ENCODE measurements at regions not wholly inside any gene's neighbourhood (a gene's known extent, or its start where the extent isn't known, plus 50 kb on each side); places are given as distances from the start of the nearest gene placed in this dataset.

GRCh38 chr3:190768891-190769290, 93.6 kb downstream of the GMNC start:
- H3K4me3 ChIP-seq (ENCODE audit: low read depth, low read length), result no peak overlapping the region
- TF ChIP-seq CTCF (IDR thresholded peaks at IDR 0.05; ENCODE audit: low read depth, low read length, missing control alignments), result no peak
- no peak for DNase-seq (ENCODE audit: low read depth)
- in situ Hi-C loops (cut with HindIII; ENCODE audit: low sequenced_read_pairs), result no loop called here

- in situ Hi-C loops (cut with HindIII; ENCODE audit: low sequenced_read_pairs), result no loop called here
- DNase-seq (ENCODE audit: low read depth), result no peak
- H3K4me3 ChIP-seq (ENCODE audit: low read depth, low read length), result no peak overlapping the region
- no peak for TF ChIP-seq CTCF (IDR thresholded peaks at IDR 0.05; ENCODE audit: low read depth, low read length, missing control alignments)
These were observed 94.6 kb downstream of the GMNC start for GRCh38 chr3:190767851-190768250.

- no peak for DNase-seq (ENCODE audit: low read depth)
- no peak overlapping the region for H3K4me3 ChIP-seq (ENCODE audit: low read depth, low read length)
- in situ Hi-C loops (cut with HindIII; ENCODE audit: low sequenced_read_pairs), result no loop called here
- no peak for TF ChIP-seq CTCF (IDR thresholded peaks at IDR 0.05; ENCODE audit: low read depth, low read length, missing control alignments)
These were observed 98.0 kb downstream of the GMNC start for GRCh38 chr3:190764231-190765134.

GRCh38 chr3:190762801-190763200, 99.7 kb downstream of the GMNC start:
- TF ChIP-seq CTCF (IDR thresholded peaks at IDR 0.05; ENCODE audit: low read depth, low read length, missing control alignments), result no peak
- DNase-seq (ENCODE audit: low read depth), result no peak
- in situ Hi-C loops (cut with HindIII; ENCODE audit: low sequenced_read_pairs), result no loop called here
- no peak overlapping the region for H3K4me3 ChIP-seq (ENCODE audit: low read depth, low read length)

GRCh38 chr3:190747571-190747970, 114.9 kb downstream of the GMNC start:
- in situ Hi-C loops (cut with HindIII; ENCODE audit: low sequenced_read_pairs), result no loop called here
- no peak for TF ChIP-seq CTCF (IDR thresholded peaks at IDR 0.05; ENCODE audit: low read depth, low read length, missing control alignments)
- no peak for DNase-seq (ENCODE audit: low read depth)
- no peak overlapping the region for H3K4me3 ChIP-seq (ENCODE audit: low read depth, low read length)

- no peak overlapping the region for H3K4me3 ChIP-seq (ENCODE audit: low read depth, low read length)
- no peak for TF ChIP-seq CTCF (IDR thresholded peaks at IDR 0.05; ENCODE audit: low read depth, low read length, missing control alignments)
- in situ Hi-C loops (cut with HindIII; ENCODE audit: low sequenced_read_pairs), result no loop called here
- no peak for DNase-seq (ENCODE audit: low read depth)
These were observed 115.5 kb downstream of the GMNC start for GRCh38 chr3:190746986-190747385.
